AG09319 (cell line): ENCODE measurements at regions not wholly inside any gene's neighbourhood (a gene's known extent, or its start where the extent isn't known, plus 50 kb on each side); places are given as distances from the start of the nearest gene placed in this dataset.

Experiments
- DNase-seq: peaks from one replicate; pipeline ENCODE4 v3.0.0-alpha.2; 2010; ENCODE audit warnings: low read depth; ENCODE audit errors: extremely low read depth
- CTCF ChIP-seq: IDR thresholded peaks from 2 replicates; pipeline ENCODE4 v1.5.1; 2011; ENCODE audit warnings: low read depth, mild to moderate bottlenecking, inconsistent platforms, low read length, moderate library complexity

- DNase-seq, result no peak
- TF ChIP-seq CTCF, result no peak
Measured at GRCh38 chr5:28012538-28012937, 974.2 kb upstream of the CDH9 start.

GRCh38 chr5:28009576-28009975 lies 971.2 kb upstream of the CDH9 start:
- no peak for DNase-seq
- no peak for TF ChIP-seq CTCF

- no peak for DNase-seq
- TF ChIP-seq CTCF, result no peak
Measured at GRCh38 chr5:27996665-27997064, 958.3 kb upstream of the CDH9 start.

GRCh38 chr5:27995867-27996266 lies 957.5 kb upstream of the CDH9 start:
- TF ChIP-seq CTCF, result no peak
- no peak for DNase-seq

GRCh38 chr5:27978322-27978721 lies 939.9 kb upstream of the CDH9 start:
- no peak for DNase-seq
- TF ChIP-seq CTCF, result no peak

GRCh38 chr5:27969157-27969556 lies 930.8 kb upstream of the CDH9 start:
- no peak for DNase-seq
- no peak for TF ChIP-seq CTCF

- no peak for DNase-seq
Measured at GRCh38 chr5:27963050-27963783, 924.8 kb upstream of the CDH9 start.

More at GRCh38 chr5:27963050-27963783, 924.8 kb upstream of the CDH9 start:
- no peak for TF ChIP-seq CTCF
